Renal pelvis (tissue), 1 donor: ENCODE measurements at regions not wholly inside any gene's neighbourhood (a gene's known extent, or its start where the extent isn't known, plus 50 kb on each side); places are given as distances from the start of the nearest gene placed in this dataset.

ENCODE experiments used
- DNase-seq: peaks from one replicate; pipeline ENCODE4 v3.0.0-alpha.2; 2013

DNA sequence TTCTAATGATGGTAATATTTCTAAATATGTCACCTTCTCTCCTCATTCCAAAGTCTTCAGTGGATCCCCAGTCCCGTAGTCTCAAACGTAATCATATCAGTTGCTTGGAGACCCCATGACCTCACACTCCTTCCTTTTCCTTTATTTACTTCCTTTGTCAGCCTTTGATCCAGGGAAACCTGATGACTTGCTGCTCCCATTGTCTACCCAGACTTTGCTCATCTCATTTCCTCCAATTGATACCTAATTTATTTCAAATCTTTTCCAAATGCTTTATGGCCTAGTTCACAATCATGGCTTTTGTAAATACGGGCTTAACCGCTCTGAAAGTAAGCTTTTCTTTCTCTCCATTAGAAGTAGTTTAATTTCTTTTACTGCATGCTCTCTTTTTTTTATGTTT, 402.4 kb upstream of the CYRIA start:
- no peak for DNase-seq

DNA sequence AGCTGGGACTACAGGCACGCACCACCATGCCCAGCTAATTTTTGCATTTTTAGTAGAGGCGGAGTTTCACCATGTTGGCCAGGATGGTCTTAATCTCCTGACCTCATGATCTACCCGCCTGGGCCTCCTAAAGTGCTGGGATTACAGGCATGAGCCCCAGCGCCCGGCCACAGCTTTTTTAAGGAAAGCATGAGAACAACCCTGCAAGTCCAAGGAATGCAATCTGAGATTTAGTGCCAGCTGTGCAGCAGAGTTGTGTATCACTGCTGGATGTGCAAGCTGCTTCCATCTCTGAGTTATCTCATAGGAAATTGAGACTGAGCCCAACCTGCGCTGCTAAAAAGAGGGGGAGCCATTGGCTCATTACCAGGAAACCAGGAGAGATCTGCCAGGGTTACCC, 399.9 kb upstream of the CYRIA start:
- DNase-seq = no peak

DNA sequence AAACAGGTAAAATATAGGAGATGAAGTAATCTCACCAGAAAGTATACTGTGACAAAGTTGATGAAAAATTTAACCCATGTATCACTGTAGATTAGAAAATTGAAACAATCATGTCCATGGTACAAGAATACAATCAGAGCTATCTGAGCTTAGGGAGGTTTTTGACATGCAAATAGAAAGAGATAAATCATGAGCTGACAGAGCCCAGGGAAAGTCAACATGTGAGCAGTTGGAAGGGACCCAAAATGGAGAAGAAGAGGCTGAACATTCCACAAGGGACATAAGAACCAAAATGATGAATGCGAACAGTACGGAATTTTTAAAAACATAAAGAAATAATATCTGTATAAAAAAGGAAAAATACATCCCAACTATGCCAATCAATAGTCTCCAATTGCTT, 395.4 kb upstream of the CYRIA start:
- DNase-seq = no peak

DNA sequence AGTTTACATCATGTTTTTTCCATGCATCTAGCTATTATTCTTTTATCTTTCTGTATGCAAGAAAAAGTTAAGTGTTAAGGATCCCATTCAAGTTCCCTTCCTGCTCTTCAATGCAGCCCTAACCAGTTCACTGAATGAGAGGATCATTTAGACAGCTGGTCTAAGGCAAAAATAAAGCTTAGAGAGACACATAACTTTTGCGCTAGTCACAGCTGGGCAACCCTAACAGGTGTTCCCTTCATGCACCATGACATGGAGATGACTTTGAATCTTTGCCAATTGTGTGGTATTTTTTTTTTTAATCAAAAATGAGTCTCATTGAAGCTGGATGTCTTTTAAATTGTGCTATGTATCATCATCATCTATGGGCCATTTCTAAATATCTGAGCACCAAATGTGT, 393.8 kb upstream of the CYRIA start:
- DNase-seq = no peak

DNA sequence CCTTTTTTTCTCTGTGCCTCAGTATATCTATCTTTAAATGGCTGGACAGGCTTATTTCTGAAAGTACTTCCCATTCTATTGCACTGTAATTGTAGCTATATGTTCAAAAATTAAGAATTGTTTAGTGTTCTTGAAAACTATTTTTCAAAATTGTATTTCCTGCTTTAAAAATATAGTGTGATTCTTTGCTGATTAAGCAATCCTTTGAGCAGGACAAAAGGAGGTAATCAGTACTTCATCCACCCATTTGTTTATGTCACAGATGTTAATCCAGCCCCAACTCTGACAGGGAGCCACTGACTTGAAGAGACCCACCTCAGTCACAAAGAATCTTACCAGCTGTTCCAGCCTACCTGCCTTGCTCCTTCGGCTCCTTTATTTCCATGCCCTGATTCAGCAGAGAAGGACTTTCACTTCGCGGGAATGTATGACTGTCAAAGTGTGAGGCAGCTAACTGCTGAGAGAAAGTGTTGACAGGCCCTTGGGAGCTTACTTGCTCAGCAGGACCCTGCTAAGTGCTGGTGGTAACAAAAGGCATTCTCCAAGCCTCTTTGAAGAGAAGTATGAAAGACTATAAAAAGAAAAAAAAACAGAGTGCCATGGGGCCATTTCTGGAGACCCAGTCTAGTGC, 393.3 kb upstream of the CYRIA start:
- DNase-seq = no peak

DNA sequence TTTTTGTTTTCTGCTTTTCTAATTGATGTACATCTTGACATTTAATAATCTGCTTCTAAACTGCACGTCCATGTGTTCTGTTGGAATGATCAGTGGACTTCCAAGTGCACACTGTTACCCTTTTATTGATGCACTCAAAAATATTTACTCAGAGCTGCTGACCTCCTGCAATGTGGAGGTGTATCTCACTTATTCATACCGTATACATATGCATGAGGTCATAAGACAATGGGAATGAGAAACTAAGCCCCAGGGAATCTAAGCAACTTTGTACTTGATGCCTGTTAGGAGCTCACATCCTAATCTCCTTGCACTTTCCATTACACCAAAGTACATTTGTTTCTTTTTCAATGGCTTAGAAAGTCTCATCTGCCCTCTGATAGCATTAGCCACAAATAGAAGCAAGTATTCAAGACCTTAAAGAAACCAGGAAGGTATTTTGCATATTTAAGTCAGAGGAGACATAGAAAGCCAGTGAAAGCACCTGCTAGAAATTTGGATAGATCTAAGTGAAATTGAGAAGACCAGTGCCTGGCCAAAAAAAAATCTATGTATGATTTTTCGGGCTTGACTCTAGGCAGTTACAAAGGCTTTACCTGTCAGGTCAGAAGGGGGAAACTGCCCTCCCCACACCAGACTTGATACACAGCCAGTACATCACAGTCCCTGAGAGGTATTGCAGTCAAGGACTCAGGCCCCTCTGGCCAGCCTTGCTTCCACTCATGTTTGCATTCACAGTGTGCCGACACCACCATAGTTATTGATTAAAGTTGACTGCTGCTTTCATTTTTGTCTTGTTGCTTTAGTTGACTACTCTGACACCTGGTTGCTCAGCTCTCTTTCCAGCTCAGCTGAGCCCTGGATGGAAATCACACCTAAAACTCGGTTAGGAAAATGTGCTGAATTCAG, 391.7 kb upstream of the CYRIA start:
- DNase-seq = no peak

DNA sequence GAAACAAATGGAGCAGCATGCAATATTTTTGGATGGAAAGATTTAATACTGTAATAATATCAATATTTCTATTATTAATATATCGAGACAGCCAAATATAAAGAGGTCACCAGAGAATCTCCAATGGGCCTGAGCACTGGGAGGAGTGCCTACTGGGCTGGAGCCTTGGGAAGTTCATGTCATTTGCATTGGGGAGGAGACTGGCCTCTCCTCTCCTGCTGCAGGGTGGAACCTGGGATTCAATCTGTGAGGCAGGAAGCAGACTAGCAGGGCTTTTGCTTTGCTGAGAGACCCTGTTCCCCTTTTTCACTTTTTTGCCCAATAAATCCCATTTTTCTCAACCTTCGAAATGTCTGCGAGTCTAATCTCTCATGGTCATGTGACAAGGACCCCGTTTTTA, 390.6 kb upstream of the CYRIA start:
- DNase-seq = no peak

DNA sequence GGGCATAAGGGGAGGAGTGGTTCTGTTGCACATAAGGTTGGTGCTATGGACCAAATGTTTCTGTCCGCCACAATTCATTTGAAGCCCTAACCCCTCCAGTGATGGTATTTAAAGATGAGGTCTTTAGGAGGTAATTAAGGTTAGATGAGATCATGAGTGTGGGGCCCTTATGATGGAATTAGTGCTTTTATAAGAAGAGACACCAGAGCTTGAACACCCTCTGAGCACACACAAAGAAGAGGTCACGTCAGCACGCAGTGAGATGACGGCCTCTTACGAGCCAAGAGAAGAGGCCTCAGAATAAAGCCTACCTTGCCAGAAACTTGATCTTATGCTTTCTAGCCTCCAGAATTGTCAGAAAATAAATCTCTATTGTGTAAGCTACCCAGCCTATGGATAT, 386.4 kb upstream of the CYRIA start:
- DNase-seq = no peak

DNA sequence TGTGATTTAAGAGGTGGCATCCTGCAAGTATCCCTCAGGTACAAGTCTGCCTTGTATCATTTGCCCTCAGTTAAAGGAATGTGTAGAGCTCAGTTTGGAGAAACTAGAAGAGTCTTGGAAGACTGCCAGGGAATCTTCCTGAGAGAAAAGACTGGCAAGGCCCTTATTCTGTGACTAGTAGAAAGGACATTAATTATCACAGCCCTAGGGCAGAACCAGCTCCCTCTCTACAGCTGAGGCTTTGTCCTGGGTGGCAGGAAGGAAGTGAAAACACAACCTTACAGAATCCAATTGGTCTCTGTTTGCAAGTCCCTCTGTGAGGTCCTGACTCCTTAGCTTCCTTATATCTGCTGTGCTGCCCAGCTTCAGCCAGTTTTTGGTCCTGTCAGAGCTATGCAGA, 385.9 kb upstream of the CYRIA start:
- DNase-seq = no peak

DNA sequence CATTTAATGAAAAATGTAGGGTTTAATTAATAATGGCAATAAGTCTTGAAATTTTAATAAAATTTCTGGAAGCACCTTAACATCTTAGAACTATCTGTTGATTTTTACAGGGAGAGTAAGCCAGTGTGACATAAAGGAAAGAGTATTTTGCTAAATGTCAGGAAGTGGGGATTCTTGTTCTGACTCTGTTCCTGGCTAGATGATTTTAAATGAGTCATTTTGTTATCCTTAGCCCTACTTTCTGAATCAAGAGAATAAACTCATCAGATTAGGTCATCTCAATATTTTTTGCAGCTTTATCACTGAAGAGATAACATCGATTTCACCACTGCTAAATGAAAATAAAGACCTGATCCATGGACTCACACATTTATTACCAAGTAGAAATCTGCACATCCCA, 377.5 kb upstream of the CYRIA start:
- DNase-seq = no peak

DNA sequence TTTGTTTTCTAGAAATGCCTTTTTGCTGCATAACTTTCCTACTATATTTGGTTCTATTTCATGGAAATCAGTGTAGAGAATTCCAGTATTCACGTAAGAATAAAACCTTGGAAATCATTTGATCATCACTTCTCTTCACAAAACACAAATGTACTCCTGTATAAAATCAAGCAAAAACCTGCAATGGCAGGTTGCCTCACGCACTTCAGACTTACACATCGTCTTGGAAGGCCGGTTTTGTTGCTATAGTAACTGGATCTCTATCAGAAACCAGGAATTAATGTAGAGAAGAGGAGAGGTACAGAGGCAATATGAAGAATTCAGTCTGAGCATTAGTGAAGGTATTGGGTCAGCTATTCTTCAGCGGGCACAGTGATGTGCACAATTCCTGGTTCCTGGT, 370.7 kb upstream of the CYRIA start:
- no peak for DNase-seq

DNA sequence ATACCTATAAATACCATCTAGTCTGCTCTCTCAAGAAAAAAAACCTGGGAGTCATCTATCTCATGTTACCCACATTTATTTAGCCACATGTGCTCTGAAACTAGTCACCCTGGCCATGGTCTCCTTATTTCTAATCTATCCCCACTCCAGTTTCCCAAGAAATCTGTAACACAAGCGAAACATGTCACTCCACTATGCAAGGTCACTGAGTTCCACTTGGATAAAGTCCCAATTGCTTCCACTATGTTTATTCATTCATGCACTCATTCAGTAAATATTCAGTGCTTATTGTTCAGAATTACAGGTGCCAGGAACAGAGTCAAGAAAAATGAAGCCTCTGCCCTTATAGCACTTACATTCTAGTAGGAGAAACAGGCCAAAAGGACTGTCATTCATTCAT, 369.4 kb upstream of the CYRIA start:
- no peak for DNase-seq

DNA sequence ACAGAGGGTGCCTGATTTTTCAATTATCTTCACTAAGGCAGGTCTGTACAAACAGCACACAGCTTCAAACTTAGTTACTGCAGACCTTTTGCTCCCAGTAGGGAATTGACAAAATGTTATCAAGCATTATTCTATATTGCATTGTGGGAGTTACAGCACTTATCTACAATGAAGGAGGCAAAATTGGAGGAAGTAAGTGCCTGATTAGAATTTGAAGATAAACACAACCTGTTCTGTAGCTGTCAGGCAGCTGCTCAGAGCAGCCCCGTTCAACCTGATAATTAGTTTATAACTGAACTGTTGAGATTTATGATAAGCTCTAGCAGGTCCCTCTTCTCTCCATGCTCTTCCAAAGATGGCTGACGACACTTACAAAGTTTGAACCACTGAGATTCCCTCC, 364.4 kb upstream of the CYRIA start:
- DNase-seq = no peak

DNA sequence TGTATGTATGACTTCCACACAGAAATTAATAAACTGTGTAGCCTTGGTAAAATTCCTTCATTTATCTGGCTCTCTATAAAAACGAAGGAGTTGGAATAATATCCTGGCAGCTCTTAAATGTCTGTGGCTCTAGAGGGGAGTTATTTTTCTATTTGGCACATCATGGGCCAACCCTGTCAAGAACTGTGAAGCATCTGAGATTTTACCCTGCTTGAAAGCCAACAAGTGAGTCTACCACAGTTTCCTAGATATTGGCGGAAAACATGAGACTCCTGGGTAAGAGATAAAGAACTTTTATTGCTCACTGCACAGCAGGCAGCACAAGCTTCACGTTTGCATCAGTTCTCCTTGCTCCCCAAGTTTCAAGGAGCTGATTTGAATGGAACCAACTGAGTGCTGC, 346.7 kb upstream of the CYRIA start:
- no peak for DNase-seq

DNA sequence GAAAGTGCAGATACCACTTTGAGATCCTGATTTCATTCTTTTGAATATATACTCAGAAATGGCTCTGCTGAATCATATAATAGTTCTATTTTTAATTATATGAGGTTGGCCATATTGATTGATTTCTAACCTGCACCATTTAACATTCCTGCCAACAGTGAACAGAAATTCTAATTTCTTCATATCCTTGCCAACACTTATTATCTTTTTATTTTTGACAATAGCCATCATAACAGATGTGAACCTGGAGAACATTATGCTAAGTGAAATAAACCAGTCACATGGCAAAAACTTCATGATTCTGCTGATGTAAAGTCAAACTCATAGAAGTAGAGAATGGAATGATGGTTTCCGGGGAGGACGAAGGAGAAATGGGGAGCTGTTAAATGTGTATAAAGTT, 344.5 kb upstream of the CYRIA start:
- no peak for DNase-seq

DNA sequence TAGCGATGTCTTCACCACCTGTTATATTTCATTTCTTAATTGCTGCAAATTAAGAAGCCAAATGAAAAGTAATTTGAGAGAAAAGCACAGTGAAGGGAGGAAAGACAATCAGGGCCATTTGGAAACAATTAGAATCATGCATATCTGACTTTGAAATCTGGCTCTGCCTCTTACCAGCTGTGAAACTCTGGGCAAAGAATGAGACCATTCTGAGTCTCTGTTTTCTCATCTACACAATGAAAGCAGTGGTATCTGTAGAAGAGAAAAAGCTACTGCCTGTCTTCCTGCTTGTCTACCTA, 334.5 kb upstream of the CYRIA start:
- DNase-seq = no peak

DNA sequence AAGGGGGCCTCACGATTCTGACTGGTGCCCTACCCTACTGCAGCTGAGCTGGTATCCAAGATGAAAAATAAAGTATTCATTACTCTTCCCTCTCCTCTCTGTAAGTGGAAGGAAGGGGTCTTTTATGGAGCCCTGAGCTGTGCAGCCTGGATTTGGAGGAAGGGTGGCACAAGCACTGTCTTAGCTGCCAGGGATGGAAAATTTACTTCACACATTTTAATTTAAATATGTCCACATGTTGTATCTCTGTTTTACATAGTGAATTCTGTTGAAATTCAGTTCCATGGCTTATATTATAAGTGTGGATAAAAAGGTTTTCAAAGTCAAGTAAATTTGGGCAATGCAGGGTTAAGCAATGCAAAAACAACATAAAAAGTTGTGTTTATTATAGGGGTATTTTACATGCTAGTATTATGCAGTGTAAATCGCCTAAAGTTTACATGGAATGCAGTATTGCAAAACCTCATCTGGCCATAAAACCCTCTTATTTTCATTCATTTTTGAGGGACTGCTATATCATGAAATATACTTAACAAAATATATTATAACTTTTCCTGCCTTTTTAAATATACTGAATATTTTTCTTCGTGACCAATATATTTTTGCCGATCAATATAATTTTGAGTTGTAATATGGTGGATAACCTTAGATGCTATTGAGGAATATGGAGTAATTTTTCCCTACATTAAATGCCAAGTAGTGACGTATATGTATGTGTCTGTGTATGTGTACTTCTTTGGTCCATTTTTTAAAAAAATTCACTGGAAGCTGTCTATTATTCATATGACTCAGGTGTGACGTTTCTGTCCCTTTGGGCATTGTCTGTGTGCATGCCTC, 333.9 kb upstream of the CYRIA start:
- DNase-seq = no peak

DNA sequence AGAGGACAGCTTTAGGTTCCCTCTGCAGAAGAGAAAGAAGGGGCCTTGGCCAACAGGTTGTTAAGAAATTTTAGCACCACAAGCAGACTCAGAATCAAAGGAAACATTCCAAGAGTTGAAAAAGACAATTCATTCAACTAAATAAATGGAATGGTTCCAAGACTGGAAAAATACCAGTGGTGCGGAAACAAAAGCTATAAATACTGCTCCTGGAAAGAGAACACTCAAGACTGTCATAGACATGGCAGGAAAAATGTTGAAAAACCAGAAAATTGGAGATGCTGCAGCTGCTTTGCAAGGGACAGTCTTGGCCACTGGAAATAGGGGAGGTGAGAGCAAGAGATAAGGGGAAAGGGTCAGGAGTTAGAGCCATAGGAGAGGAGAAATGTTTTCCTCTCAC, 312.7 kb upstream of the CYRIA start:
- peak; percentile 64 for DNase-seq

DNA sequence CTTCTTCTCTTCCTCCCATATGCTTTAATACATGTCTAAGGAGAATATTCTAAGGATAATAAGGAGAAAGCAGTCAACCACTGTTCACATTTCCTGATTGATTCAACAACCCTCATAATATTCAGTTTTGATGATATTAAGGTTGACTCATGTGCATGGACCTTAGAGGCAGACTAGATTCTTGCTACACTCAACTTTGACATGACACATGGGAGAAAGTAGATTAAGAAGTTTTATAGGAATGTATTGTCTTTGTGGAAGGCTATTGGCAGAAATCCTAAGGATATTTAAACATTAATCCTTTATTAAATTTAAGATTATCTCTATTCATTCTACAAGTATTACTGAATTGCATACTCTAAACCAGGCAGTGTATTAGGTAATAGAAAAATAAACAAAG, 309.1 kb upstream of the CYRIA start:
- no peak for DNase-seq

DNA sequence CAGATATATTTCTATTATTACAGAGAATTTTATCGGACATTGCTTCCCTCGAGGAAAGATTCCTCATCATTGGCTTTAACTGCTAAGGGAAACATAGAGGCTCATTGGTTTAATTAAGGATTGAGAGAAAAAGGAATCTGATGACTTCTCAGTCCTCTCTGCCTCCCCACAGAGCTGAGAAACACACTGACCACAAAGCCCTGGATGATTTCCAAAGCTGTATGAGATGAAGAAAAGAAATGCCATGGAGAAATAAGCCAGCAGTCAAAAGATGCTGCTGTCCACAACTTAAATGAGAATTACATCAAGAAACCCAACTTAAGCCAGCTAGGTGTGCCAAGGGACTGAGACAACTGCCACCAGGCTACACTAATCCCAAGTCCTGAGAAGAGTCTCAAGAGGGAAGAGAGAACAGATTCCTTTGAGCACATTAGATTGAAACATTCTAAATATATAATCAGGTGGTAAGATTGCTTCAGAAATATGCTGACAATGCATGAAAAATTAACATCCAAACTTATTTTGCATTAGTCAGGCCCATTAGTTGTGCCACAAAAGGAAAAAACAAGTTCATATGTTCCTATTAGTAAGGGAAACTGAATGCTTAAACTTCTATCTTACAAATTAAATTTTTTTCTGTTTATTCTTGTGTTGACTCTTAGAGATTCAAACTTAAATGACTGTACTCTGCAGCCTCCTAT, 308.1 kb upstream of the CYRIA start:
- no peak for DNase-seq

DNA sequence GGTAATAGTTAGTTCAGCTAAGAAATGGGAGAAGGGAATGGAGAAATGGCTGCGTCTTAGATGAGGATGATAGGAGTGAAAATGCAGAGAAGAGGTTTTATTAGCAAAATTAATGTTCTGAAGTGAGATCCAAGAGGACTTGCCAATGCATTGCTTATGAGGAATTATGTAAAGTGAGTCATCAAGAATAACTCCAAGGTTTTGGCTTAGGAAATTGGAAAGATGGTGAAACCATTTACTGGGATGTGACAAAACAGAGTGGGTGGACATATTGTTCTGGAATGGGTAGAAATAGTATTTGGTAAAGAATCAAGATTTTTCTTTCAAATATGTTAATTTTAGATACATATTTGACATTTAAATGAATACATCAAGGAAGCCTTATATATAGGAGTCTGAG, 306.6 kb upstream of the CYRIA start:
- no peak for DNase-seq

DNA sequence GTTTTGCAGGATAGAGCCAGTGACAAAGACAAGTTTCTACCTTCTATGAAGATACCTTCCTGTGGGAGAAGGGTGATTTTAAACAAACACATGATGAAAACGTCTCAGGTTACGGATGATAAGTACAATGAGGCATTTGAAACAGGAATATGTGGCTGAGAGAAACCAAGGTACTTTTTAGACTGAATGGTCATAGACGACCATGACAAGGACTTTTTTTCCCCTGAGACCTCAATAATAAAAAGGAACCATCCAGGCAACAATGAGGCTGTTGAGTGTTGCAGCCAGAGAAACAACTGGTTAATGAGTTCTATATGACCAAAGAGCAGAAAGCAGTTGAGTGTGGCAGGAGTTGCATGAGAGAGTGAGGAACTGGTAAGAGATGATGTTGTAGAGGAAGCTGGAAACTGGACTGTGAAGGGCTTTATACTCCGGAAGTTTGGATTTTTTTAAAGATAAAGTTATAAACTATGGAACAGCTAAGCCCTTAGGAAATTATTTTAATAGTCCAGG, 306.1 kb upstream of the CYRIA start:
- DNase-seq = no peak
